H9 (cell line): ENCODE measurements at regions not wholly inside any gene's neighbourhood (a gene's known extent, or its start where the extent isn't known, plus 50 kb on each side); places are given as distances from the start of the nearest gene placed in this dataset.

Source experiments
- DNase-seq: peaks from one replicate; pipeline ENCODE4 v3.0.0-alpha.2; 2017
- H2AFZ ChIP-seq: one replicate; pipeline ENCODE4 v1.6.1; 2013; ENCODE audit warnings: mild to moderate bottlenecking, low read length, control low read depth, moderate library complexity
- H2AK5ac ChIP-seq: 2 replicates; pipeline ENCODE4 v1.6.1; 2013; ENCODE audit warnings: low read length, control low read depth, mixed read lengths; ENCODE audit not compliant: insufficient read length
- H2BK120ac ChIP-seq: one replicate; pipeline ENCODE4 v1.6.1; 2013; ENCODE audit warnings: low read depth, mild to moderate bottlenecking, low read length, control low read depth, inconsistent platforms; ENCODE audit not compliant: poor library complexity, severe bottlenecking
- H2BK12ac ChIP-seq: 2 replicates; pipeline ENCODE4 v1.6.1; 2013; ENCODE audit warnings: low read length, control low read depth, mixed read lengths, low read depth; ENCODE audit not compliant: insufficient read length
- H2BK15ac ChIP-seq: 2 replicates; pipeline ENCODE4 v1.6.1; 2013; ENCODE audit warnings: low read depth, low read length, control low read depth
- H2BK20ac ChIP-seq: one replicate; pipeline ENCODE4 v1.6.1; 2013; ENCODE audit warnings: low read depth, mild to moderate bottlenecking, low read length, control low read depth, inconsistent platforms; ENCODE audit not compliant: poor library complexity, severe bottlenecking
- H2BK5ac ChIP-seq: 2 replicates; pipeline ENCODE4 v1.6.1; 2013; ENCODE audit warnings: low read length, control low read depth, mixed read lengths; ENCODE audit not compliant: insufficient read length
- H3K14ac ChIP-seq: 2 replicates; pipeline ENCODE4 v1.6.1; 2013; ENCODE audit warnings: low read length, control low read depth; ENCODE audit not compliant: insufficient read depth
- H3K18ac ChIP-seq: 2 replicates; pipeline ENCODE4 v1.6.1; 2013; ENCODE audit warnings: low read depth, mild to moderate bottlenecking, mixed read lengths, low read length, control low read depth; ENCODE audit not compliant: insufficient read length
- H3K23ac ChIP-seq: 2 replicates; pipeline ENCODE4 v1.6.1; 2013; ENCODE audit warnings: low read length, control low read depth, mixed read lengths, low read depth; ENCODE audit not compliant: insufficient read length
- H3K23me2 ChIP-seq: 2 replicates; pipeline ENCODE4 v1.6.1; 2013; ENCODE audit warnings: low read depth, mild to moderate bottlenecking, mixed read lengths, low read length, control low read depth; ENCODE audit not compliant: insufficient read length, poor library complexity, severe bottlenecking
- H3K27ac ChIP-seq: 2 replicates; pipeline ENCODE4 v1.5.1; 2013; ENCODE audit warnings: low read length, control low read depth, mixed read lengths, low read depth; ENCODE audit not compliant: insufficient read length
- H3K27me3 ChIP-seq: 2 replicates; pipeline ENCODE4 v1.6.1; 2013; ENCODE audit warnings: low read length, control low read depth, inconsistent platforms; ENCODE audit not compliant: insufficient read depth
- H3K4ac ChIP-seq: 2 replicates; pipeline ENCODE4 v1.6.1; 2013; ENCODE audit warnings: low read depth, mild to moderate bottlenecking, control low read depth, inconsistent platforms, low read length, moderate library complexity
- H3K4me1 ChIP-seq: 2 replicates; pipeline ENCODE4 v1.6.1; 2013; ENCODE audit warnings: low read length, control low read depth, inconsistent platforms; ENCODE audit not compliant: insufficient read depth
- H3K4me2 ChIP-seq: 2 replicates; pipeline ENCODE4 v1.6.1; 2013; ENCODE audit warnings: low read length, control low read depth, mixed read lengths; ENCODE audit not compliant: insufficient read length, insufficient read depth
- H3K56ac ChIP-seq: 2 replicates; pipeline ENCODE4 v1.6.1; 2013; ENCODE audit warnings: low read depth, mild to moderate bottlenecking, mixed read lengths, low read length, control low read depth; ENCODE audit not compliant: insufficient read length
- H3K79me1 ChIP-seq: 2 replicates; pipeline ENCODE4 v1.6.1; 2013; ENCODE audit warnings: low read depth, mild to moderate bottlenecking, moderate library complexity, low read length, control low read depth, inconsistent platforms; ENCODE audit not compliant: insufficient read depth, poor library complexity, severe bottlenecking
- H3K79me2 ChIP-seq: 2 replicates; pipeline ENCODE4 v1.6.1; 2013; ENCODE audit warnings: low read length, control low read depth, inconsistent platforms; ENCODE audit not compliant: insufficient read depth
- H3K9ac ChIP-seq: 2 replicates; pipeline ENCODE4 v1.6.1; 2013; ENCODE audit warnings: low read length, control low read depth, mixed read lengths; ENCODE audit not compliant: insufficient read length; ENCODE audit errors: extremely low read depth
- H3K9me3 ChIP-seq: one replicate; pipeline ENCODE4 v1.6.1; 2013; ENCODE audit warnings: low read depth, low read length, inconsistent platforms; ENCODE audit not compliant: control insufficient read depth
- H3T11ph ChIP-seq: one replicate; pipeline ENCODE4 v1.6.1; 2013; ENCODE audit warnings: mild to moderate bottlenecking, low read length, control low read depth, inconsistent platforms
- H4K20me1 ChIP-seq: one replicate; pipeline ENCODE4 v1.6.1; 2013; ENCODE audit not compliant: control insufficient read depth, insufficient read length, insufficient read depth
- H4K5ac ChIP-seq: 2 replicates; pipeline ENCODE4 v1.6.1; 2013; ENCODE audit warnings: low read depth, mild to moderate bottlenecking, mixed read lengths, low read length, control low read depth; ENCODE audit not compliant: insufficient read length
- H4K8ac ChIP-seq: replicated peaks from 2 replicates; pipeline ENCODE4 v1.6.1; 2013; ENCODE audit warnings: low read length, control low read depth, mixed read lengths, low read depth; ENCODE audit not compliant: insufficient read length
- H4K91ac ChIP-seq: 2 replicates; pipeline ENCODE4 v1.6.1; 2013; ENCODE audit warnings: low read depth, mild to moderate bottlenecking, moderate library complexity, mixed read lengths, low read length, control low read depth; ENCODE audit not compliant: insufficient read length
- H3K27ac Mint-ChIP-seq, 3 experiments: 2 replicates in 2 of 3; 3 replicates in 1 of 3; pipeline ENCODE4 v1.8.0; 2020 to 2021; ENCODE audit warnings: mixed read lengths in 3 of 3, mild to moderate bottlenecking in 1 of 3, moderate library complexity in 1 of 3
- H3K27me3 Mint-ChIP-seq: 2 replicates; pipeline ENCODE4 v1.8.0; 2021; ENCODE audit warnings: low read depth, mild to moderate bottlenecking, moderate library complexity, mixed read lengths
- H3K36me3 Mint-ChIP-seq, 3 experiments: 2 replicates in 2 of 3; 3 replicates in 1 of 3; pipeline ENCODE4 v1.8.0; 2020 to 2021; ENCODE audit warnings: low read depth in 3 of 3, mixed read lengths in 3 of 3; ENCODE audit not compliant: insufficient read depth in 1 of 3
- H3K4me1 Mint-ChIP-seq, 2 experiments: 2 replicates each; pipeline ENCODE4 v1.8.0; 2020; ENCODE audit warnings: mixed read lengths in 2 of 2
- H3K4me3 Mint-ChIP-seq, 2 experiments: 2 replicates in 1 of 2; 3 replicates in 1 of 2; pipeline ENCODE4 v1.8.0; 2020 to 2021; ENCODE audit warnings: mild to moderate bottlenecking in 2 of 2, mixed read lengths in 2 of 2, moderate library complexity in 1 of 2
- H3K9me3 Mint-ChIP-seq, 2 experiments: 2 replicates in 1 of 2; 3 replicates in 1 of 2; pipeline ENCODE4 v1.8.0; 2020; ENCODE audit warnings: mild to moderate bottlenecking in 2 of 2, mixed read lengths in 2 of 2, moderate library complexity in 1 of 2
- WGBS: extraction: QIAGEN DNeasy Blood & Tissue Kit; methylation state at CpG from one replicate; pipeline ENCODE4 v1.1.7; 2013; ENCODE audit warnings: missing lambda C conversion rate, low lambda C conversion rate, mixed read lengths; ENCODE audit not compliant: insufficient read length; ENCODE audit errors: extremely low coverage; 5-methylcytosine and 5-hydroxymethylcytosine counted together
- TF ChIP-seq, protein P1 (sequence below): fragments of 200-600 bp; sonication (generic); conservative IDR thresholded peaks from 3 replicates; pipeline ENCODE4 v1.8.0; 2021; ENCODE audit warnings: antibody characterized with exemption, mild to moderate bottlenecking

GRCh38 chr18:43917520-43917919, 640.2 kb upstream of the SYT4 start:
- Histone ChIP-seq H3K9me3 (no peaks in the 10 kb centered on the region), H3K4ac (no peak overlapping the region), H2BK120ac (no peak overlapping the region), H3T11ph (no peak overlapping the region), H4K91ac (no peak overlapping the region), H2AFZ (no peak overlapping the region), H2BK15ac (no peak overlapping the region), H4K5ac (no peak overlapping the region), H4K20me1 (no peaks in the 10 kb centered on the region), H2BK5ac (no peak overlapping the region), H3K4me2 (no peak overlapping the region), H3K79me1 (no peaks in the 10 kb centered on the region), H3K4me1 (no peaks in the 10 kb centered on the region), H2BK12ac (no peak overlapping the region), H3K14ac (no peak overlapping the region), H3K79me2 (no peaks in the 10 kb centered on the region), H3K23me2 (no peaks in the 10 kb centered on the region), H4K8ac (no peak overlapping the region), H3K27me3 (no peaks in the 10 kb centered on the region), H3K18ac (no peak overlapping the region), H3K23ac (no peak overlapping the region), H3K27ac (no peak overlapping the region), H3K9ac (no peak overlapping the region), H2BK20ac (no peak overlapping the region), H2AK5ac (no peak overlapping the region), H3K56ac (no peak overlapping the region)
- Mint-ChIP-seq H3K4me1 (peaks cover 12 to 13% of the 10 kb centered on the region in 2 experiments), H3K27ac (no peak overlapping the region), H3K36me3 (no peaks in the 10 kb centered on the region), H3K9me3 (no peaks in the 10 kb centered on the region), H3K4me3 (no peak overlapping the region), H3K27me3 (no peaks in the 10 kb centered on the region)
- no CpG with 5 or more reads among the region's 5 CpGs for WGBS
- no peak for DNase-seq
- TF ChIP-seq, protein P1, sequence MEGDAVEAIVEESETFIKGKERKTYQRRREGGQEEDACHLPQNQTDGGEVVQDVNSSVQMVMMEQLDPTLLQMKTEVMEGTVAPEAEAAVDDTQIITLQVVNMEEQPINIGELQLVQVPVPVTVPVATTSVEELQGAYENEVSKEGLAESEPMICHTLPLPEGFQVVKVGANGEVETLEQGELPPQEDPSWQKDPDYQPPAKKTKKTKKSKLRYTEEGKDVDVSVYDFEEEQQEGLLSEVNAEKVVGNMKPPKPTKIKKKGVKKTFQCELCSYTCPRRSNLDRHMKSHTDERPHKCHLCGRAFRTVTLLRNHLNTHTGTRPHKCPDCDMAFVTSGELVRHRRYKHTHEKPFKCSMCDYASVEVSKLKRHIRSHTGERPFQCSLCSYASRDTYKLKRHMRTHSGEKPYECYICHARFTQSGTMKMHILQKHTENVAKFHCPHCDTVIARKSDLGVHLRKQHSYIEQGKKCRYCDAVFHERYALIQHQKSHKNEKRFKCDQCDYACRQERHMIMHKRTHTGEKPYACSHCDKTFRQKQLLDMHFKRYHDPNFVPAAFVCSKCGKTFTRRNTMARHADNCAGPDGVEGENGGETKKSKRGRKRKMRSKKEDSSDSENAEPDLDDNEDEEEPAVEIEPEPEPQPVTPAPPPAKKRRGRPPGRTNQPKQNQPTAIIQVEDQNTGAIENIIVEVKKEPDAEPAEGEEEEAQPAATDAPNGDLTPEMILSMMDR, result no peak
